ENCODE measurements at regions not wholly inside any gene's neighbourhood (a gene's known extent, or its start where the extent isn't known, plus 50 kb on each side); places are given as distances from the start of the nearest gene placed in this dataset.

DNA sequence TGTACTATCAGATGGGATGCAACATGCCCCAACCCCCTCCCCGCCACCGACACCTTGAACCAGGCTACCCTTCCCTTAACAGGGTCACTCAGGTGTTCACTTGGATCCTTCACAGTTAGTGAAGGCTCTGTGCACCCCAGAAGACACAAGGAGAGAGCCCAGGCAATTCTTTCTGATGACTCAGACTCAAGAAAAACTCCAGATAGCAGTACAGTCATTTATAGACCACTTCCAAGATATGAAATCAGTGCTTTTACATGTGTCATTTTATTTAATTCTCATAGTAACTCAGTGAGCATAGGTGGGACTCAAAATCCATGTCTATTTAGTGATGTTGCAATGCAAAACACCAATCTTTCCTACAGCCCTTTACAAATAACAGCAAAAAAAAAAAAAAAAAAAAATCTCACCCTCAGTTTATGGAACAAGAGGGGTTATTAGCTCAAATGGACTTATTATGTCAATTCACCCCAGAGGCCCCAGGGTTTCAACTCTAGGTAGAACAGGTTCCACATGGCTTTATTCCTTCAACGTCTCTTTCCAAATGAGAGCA, 71.9 kb downstream of the FOXD1 start:
- Histone ChIP-seq H3K4me1 (ENCODE audit: control insufficient read depth, extremely low read depth, insufficient read depth, low read length) (peaks cover 47% of the 10 kb centered on the region), H3K4me3 (ENCODE audit: control insufficient read depth in 2 of 3, extremely low read depth in 1 of 3, insufficient read depth in 2 of 3, low read depth in 1 of 3, low read length in 3 of 3) (no peak overlapping the region), H3K27ac (ENCODE audit: control insufficient read depth, insufficient read depth, low read length) (peak overlapping the region; percentile 10), H3K79me2 (ENCODE audit: control insufficient read depth, insufficient read depth, low read length) (no peaks in the 10 kb centered on the region), H3K36me3 (ENCODE audit: control insufficient read depth in 2 of 2, extremely low read depth in 1 of 2, insufficient read depth in 2 of 2, low read length in 2 of 2) (no peaks in the 10 kb centered on the region), H3K27me3 (ENCODE audit: control insufficient read depth, extremely low read depth, insufficient read depth, low read length) (peaks cover 1% of the 10 kb centered on the region), H3K9me3 (ENCODE audit: control insufficient read depth, low read depth, low read length) (no peaks in the 10 kb centered on the region), H4K20me1 (ENCODE audit: control insufficient read depth, extremely low read depth, insufficient read depth, low read length) (no peaks in the 10 kb centered on the region), H3K9me1 (ENCODE audit: control insufficient read depth, extremely low read depth, insufficient read depth, low read length) (no peaks in the 10 kb centered on the region), H3K9ac (ENCODE audit: control insufficient read depth, extremely low read depth, insufficient read depth, low read length) (no peak overlapping the region), H3K4me2 (ENCODE audit: control insufficient read depth, extremely low read depth, insufficient read depth, low read depth, low read length) (peak overlapping the region; percentile 26), H2AFZ (ENCODE audit: control insufficient read depth, low read length) (no peak overlapping the region)
- FAIRE-seq (peak; percentile 9), DNase-seq (ENCODE audit: low read depth, low spot score) (peak; percentile 25)
- dilution Hi-C loops (cut with MboI; ENCODE audit: extremely low pct_ligation_motif_present, low sequenced_read_pairs) = no loop called here
- TF ChIP-seq, protein P1, sequence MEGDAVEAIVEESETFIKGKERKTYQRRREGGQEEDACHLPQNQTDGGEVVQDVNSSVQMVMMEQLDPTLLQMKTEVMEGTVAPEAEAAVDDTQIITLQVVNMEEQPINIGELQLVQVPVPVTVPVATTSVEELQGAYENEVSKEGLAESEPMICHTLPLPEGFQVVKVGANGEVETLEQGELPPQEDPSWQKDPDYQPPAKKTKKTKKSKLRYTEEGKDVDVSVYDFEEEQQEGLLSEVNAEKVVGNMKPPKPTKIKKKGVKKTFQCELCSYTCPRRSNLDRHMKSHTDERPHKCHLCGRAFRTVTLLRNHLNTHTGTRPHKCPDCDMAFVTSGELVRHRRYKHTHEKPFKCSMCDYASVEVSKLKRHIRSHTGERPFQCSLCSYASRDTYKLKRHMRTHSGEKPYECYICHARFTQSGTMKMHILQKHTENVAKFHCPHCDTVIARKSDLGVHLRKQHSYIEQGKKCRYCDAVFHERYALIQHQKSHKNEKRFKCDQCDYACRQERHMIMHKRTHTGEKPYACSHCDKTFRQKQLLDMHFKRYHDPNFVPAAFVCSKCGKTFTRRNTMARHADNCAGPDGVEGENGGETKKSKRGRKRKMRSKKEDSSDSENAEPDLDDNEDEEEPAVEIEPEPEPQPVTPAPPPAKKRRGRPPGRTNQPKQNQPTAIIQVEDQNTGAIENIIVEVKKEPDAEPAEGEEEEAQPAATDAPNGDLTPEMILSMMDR (optimal IDR thresholded peaks at IDR 0.05 in 1 of 3, IDR thresholded peaks at IDR 0.05 in 1 of 3, conservative IDR thresholded peaks at IDR 0.05 in 1 of 3; ENCODE audit: extremely low read depth in 1 of 3, insufficient read depth in 2 of 3, low read length in 3 of 3) = no peak
- TF ChIP-seq EZH2 (IDR thresholded peaks at IDR 0.05; ENCODE audit: low read length) = no peak

DNA sequence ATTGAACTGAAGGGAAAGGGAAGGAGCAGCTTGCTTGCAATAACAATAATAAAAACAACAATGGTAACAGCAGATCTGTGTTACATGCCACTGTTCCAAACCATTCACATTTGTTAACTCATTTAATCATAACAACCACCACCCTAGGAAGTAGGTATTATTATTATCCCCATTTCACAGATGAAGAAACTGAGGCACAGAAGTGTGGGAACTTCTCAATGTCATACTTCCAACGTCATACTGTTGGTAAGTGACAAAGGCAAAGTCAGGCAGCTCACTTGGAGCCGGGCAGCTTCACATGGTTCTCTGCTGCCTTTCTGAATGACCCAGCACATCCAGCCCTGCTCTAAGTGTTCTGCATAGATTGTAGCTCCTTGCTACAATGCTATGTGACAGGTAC, 72.6 kb downstream of the FOXD1 start:
- Histone ChIP-seq H3K27ac (ENCODE audit: control insufficient read depth, insufficient read depth, low read length) (no peak overlapping the region), H4K20me1 (ENCODE audit: control insufficient read depth, extremely low read depth, insufficient read depth, low read length) (no peaks in the 10 kb centered on the region), H2AFZ (ENCODE audit: control insufficient read depth, low read length) (no peak overlapping the region), H3K9ac (ENCODE audit: control insufficient read depth, extremely low read depth, insufficient read depth, low read length) (no peak overlapping the region), H3K9me3 (ENCODE audit: control insufficient read depth, low read depth, low read length) (no peaks in the 10 kb centered on the region), H3K4me2 (ENCODE audit: control insufficient read depth, extremely low read depth, insufficient read depth, low read depth, low read length) (no peak overlapping the region), H3K4me1 (ENCODE audit: control insufficient read depth, extremely low read depth, insufficient read depth, low read length) (peaks cover 54% of the 10 kb centered on the region), H3K79me2 (ENCODE audit: control insufficient read depth, insufficient read depth, low read length) (no peaks in the 10 kb centered on the region), H3K27me3 (ENCODE audit: control insufficient read depth, extremely low read depth, insufficient read depth, low read length) (no peaks in the 10 kb centered on the region), H3K4me3 (ENCODE audit: control insufficient read depth in 2 of 3, extremely low read depth in 1 of 3, insufficient read depth in 2 of 3, low read depth in 1 of 3, low read length in 3 of 3) (no peak overlapping the region), H3K36me3 (ENCODE audit: control insufficient read depth in 2 of 2, extremely low read depth in 1 of 2, insufficient read depth in 2 of 2, low read length in 2 of 2) (no peaks in the 10 kb centered on the region), H3K9me1 (ENCODE audit: control insufficient read depth, extremely low read depth, insufficient read depth, low read length) (no peaks in the 10 kb centered on the region)
- no peak for DNase-seq (ENCODE audit: low read depth, low spot score)
- no peak for TF ChIP-seq EZH2 (IDR thresholded peaks at IDR 0.05; ENCODE audit: low read length)
- TF ChIP-seq, protein P1 (optimal IDR thresholded peaks at IDR 0.05 in 1 of 3, IDR thresholded peaks at IDR 0.05 in 1 of 3, conservative IDR thresholded peaks at IDR 0.05 in 1 of 3; ENCODE audit: extremely low read depth in 1 of 3, insufficient read depth in 2 of 3, low read length in 3 of 3) = no peak
- peak; percentile 13 for FAIRE-seq
- dilution Hi-C loops (cut with MboI; ENCODE audit: extremely low pct_ligation_motif_present, low sequenced_read_pairs) = no loop called here
